ENCODE measurements at regions not wholly inside any gene's neighbourhood (a gene's known extent, or its start where the extent isn't known, plus 50 kb on each side); places are given as distances from the start of the nearest gene placed in this dataset.

- TF ChIP-seq SP1 (CRISPR knock-in tag; conservative IDR thresholded peaks at IDR 0.05) (no peak), FOXK1 (CRISPR knock-in tag; IDR thresholded peaks at IDR 0.05) (no peak), CREB1 (CRISPR knock-in tag; IDR thresholded peaks at IDR 0.05) (no peak), NR3C1 (CRISPR knock-in tag; conservative IDR thresholded peaks at IDR 0.05; ENCODE audit: low read depth) (no peak), SMAD4 (CRISPR knock-in tag; IDR thresholded peaks at IDR 0.05) (no peak), CTCF (IDR thresholded peaks at IDR 0.05) (no peak), E2F5 (CRISPR knock-in tag; IDR thresholded peaks at IDR 0.05) (no peak)
Measured at GRCh38 chr10:124303662-124304418, 114.9 kb downstream of the OAT start.

Data from WTC11 (cell line).